H1 (cell line): ENCODE measurements at regions not wholly inside any gene's neighbourhood (a gene's known extent, or its start where the extent isn't known, plus 50 kb on each side); places are given as distances from the start of the nearest gene placed in this dataset.

Experiments used
- CTCF ChIP-seq, 3 experiments: IDR thresholded peaks; 1 replicate in 2 of 3; 2 replicates in 1 of 3; pipeline versions ENCODE4 v1.5.1 to v1.6.1; 2011; ENCODE audit warnings: low read length in 3 of 3, mild to moderate bottlenecking in 3 of 3, inconsistent platforms in 2 of 3, low read depth in 1 of 3, moderate library complexity in 1 of 3; ENCODE audit not compliant: insufficient read depth in 1 of 3; ENCODE audit errors: control extremely low read depth in 1 of 3
- EZH2 ChIP-seq: fragments of 200-600 bp; sonication (generic); IDR thresholded peaks from 2 replicates; pipeline ENCODE4 v1.7.1; 2012; ENCODE audit warnings: low read depth, mild to moderate bottlenecking, moderate library complexity, low read length, inconsistent platforms; ENCODE audit not compliant: severe bottlenecking
- PHF8 ChIP-seq: fragments of 200-600 bp; sonication (generic); conservative IDR thresholded peaks from 2 replicates; pipeline ENCODE4 v1.7.1; 2012; ENCODE audit warnings: low read depth, mild to moderate bottlenecking, inconsistent platforms, low read length, moderate library complexity
- RAD21 ChIP-seq, 2 experiments: IDR thresholded peaks in 1 of 2; conservative IDR thresholded peaks in 1 of 2; 2 replicates each; pipeline ENCODE4 v1.6.1; 2011; ENCODE audit warnings: low read depth in 2 of 2, low read length in 2 of 2, improper control_type of control experiment in 1 of 2, inconsistent platforms in 1 of 2, mild to moderate bottlenecking in 1 of 2, moderate library complexity in 1 of 2
- SIN3A ChIP-seq, 2 experiments: IDR thresholded peaks in 1 of 2; conservative IDR thresholded peaks in 1 of 2; 2 replicates each; pipeline ENCODE4 v1.6.1; 2011 to 2012; ENCODE audit warnings: low read length in 2 of 2, improper control_type of control experiment in 1 of 2, low read depth in 1 of 2, mild to moderate bottlenecking in 1 of 2
- SIX5 ChIP-seq: IDR thresholded peaks from 2 replicates; pipeline ENCODE4 v1.6.1; 2011; ENCODE audit warnings: mild to moderate bottlenecking, low read depth, low read length

- TF ChIP-seq EZH2: no peak
- TF ChIP-seq CTCF (IDR thresholded peaks at IDR 0.05; ENCODE audit: control extremely low read depth in 1 of 3, insufficient read depth in 1 of 3, low read depth in 1 of 3, low read length in 3 of 3): no peak
- no peak for TF ChIP-seq SIX5
- no peak for TF ChIP-seq RAD21 (IDR thresholded peaks at IDR 0.05 in 1 of 2, conservative IDR thresholded peaks at IDR 0.05 in 1 of 2; ENCODE audit: low read depth in 2 of 2, low read length in 2 of 2)
- TF ChIP-seq SIN3A (conservative IDR thresholded peaks at IDR 0.05 in 1 of 2, IDR thresholded peaks at IDR 0.05 in 1 of 2; ENCODE audit: low read depth in 1 of 2, low read length in 2 of 2): no peak
- no peak for TF ChIP-seq PHF8
Measured at GRCh38 chr9:82447343-82447742, 458.8 kb downstream of the SPATA31D1 start.
